Adrenal gland (tissue), 5 donors: ENCODE measurements at regions not wholly inside any gene's neighbourhood (a gene's known extent, or its start where the extent isn't known, plus 50 kb on each side); places are given as distances from the start of the nearest gene placed in this dataset.

Experiments
- POLR2A ChIP-seq, 2 donors: fragments of 450-650 bp; IDR thresholded peaks; one replicate each; pipeline ENCODE4 v1.6.1; 2017; ENCODE audit warnings: antibody characterized with exemption in 2 of 2, mild to moderate bottlenecking in 2 of 2, moderate library complexity in 1 of 2
- TF ChIP-seq, protein P1 (sequence below), 6 experiments: fragments of 450-650 bp in 4 of 6; fragments of 200-600 bp in 2 of 6; sonication (generic) in 1 of 6; IDR thresholded peaks; 1 replicate in 5 of 6; 2 replicates in 1 of 6; pipeline versions ENCODE4 v1.5.1 to v1.8.0; 2016 to 2021; ENCODE audit warnings: antibody characterized with exemption in 6 of 6, mild to moderate bottlenecking in 2 of 6, moderate library complexity in 1 of 6
- donor health status: DM: no; HTN: no; CAD: no.

DNA sequence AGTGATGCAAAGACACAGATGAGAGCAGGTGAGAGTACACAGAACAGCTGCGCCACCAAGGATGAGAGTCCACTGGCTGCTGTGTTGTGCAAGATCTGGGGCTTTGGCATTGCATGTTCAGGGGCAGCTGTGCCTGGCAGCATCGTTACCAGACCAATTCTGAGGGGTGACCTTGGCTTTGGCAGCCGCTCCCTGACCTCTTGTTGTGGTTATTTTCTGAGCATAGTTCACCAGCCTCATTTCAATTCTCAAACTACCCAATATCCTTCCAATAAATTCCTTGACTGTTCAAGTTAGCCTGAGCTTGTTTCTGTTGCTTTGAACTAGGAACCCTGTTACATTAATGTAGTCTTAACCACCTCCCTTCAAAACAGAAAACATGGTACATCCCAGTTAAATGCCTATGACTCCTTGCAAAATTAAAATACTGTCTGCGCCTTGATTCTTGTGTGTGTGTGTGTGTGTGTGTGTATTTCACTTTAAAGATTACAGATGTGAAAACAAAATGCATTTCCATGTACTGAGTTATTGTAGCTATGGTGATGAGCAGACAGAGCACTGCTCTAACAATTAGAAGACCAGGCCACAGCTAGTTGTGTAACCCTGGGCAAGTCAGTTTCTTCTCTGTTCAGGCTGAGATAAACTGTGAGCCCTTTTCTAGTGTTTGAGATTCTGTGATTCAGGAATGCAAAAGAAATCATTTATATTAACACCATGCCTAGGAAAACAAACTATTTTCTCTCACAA lies 106.3 kb upstream of the GUCA2B start:
- TF ChIP-seq, protein P1, sequence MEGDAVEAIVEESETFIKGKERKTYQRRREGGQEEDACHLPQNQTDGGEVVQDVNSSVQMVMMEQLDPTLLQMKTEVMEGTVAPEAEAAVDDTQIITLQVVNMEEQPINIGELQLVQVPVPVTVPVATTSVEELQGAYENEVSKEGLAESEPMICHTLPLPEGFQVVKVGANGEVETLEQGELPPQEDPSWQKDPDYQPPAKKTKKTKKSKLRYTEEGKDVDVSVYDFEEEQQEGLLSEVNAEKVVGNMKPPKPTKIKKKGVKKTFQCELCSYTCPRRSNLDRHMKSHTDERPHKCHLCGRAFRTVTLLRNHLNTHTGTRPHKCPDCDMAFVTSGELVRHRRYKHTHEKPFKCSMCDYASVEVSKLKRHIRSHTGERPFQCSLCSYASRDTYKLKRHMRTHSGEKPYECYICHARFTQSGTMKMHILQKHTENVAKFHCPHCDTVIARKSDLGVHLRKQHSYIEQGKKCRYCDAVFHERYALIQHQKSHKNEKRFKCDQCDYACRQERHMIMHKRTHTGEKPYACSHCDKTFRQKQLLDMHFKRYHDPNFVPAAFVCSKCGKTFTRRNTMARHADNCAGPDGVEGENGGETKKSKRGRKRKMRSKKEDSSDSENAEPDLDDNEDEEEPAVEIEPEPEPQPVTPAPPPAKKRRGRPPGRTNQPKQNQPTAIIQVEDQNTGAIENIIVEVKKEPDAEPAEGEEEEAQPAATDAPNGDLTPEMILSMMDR (IDR thresholded peaks at IDR 0.05): no peak
- TF ChIP-seq POLR2A (IDR thresholded peaks at IDR 0.05): no peak
